ENCODE measurements at regions not wholly inside any gene's neighbourhood (a gene's known extent, or its start where the extent isn't known, plus 50 kb on each side); places are given as distances from the start of the nearest gene placed in this dataset.
"Not testable (repeated sequence)": the region's sequence is repeated elsewhere in the genome, so short reads cannot be mapped to it uniquely, and the experiment has no call there.

- not testable (repeated sequence) for TF ChIP-seq CTCF (IDR thresholded peaks at IDR 0.05); TAF1 (IDR thresholded peaks at IDR 0.05; ENCODE audit: borderline replicate concordance, low read depth, low read length); REST (IDR thresholded peaks at IDR 0.05; ENCODE audit: low read depth, low read length)
These were observed 4445.7 kb upstream of the TPTE start for GRCh38 chr21:6075627-6076208.
